IMR-90 (cell line): ENCODE measurements at regions not wholly inside any gene's neighbourhood (a gene's known extent, or its start where the extent isn't known, plus 50 kb on each side); places are given as distances from the start of the nearest gene placed in this dataset.

Experiments used
- ATAC-seq: fragments of 200-7000 bp; cut with Tn5 transposase; 2 replicates; pipeline ENCODE4 v1.9.1; 2020; ENCODE audit warnings: low read depth, mild to moderate bottlenecking, moderate library complexity
- BruUV-seq: library from RNA; stranded (reverse); fragments of 400-500 nt; replicated peaks from 2 replicates; lab custom pipeline; 2021; lab: Mats Ljungman, UMichigan
- CTCF ChIA-PET: fragments of 300-600 bp; formaldehyde crosslinking; extraction: SDS; loops from one replicate; lab custom pipeline; 2021; ENCODE audit warnings: antibody characterized with exemption; lab: Yijun Ruan, JAX
- POLR2A ChIA-PET: fragments of 300-600 bp; sonication (Branson Sonifier 250); formaldehyde crosslinking; loops from one replicate; lab custom pipeline; 2022; ENCODE audit warnings: antibody characterized with exemption; ENCODE audit not compliant: unreplicated experiment; lab: Charles Lee
- DNase-seq: peaks from one replicate; pipeline ENCODE4 v3.0.0; 2013
- H2AFZ ChIP-seq: replicated peaks from 2 replicates; pipeline ENCODE3; 2013; ENCODE audit warnings: low read length, mild to moderate bottlenecking; ENCODE audit not compliant: poor library complexity
- H2AK5ac ChIP-seq: 2 replicates; pipeline ENCODE4 v1.6.1; 2013; ENCODE audit warnings: low read depth, low read length, inconsistent platforms
- H2AK9ac ChIP-seq: replicated peaks from 2 replicates; pipeline ENCODE3; 2013; ENCODE audit warnings: mild to moderate bottlenecking, low read depth, low read length, moderate library complexity; ENCODE audit not compliant: poor library complexity
- H2BK120ac ChIP-seq: 2 replicates; pipeline ENCODE4 v1.6.1; 2013; ENCODE audit warnings: low read depth, low read length, inconsistent platforms
- H2BK15ac ChIP-seq: 3 replicates; pipeline ENCODE4 v1.6.1; 2013; ENCODE audit warnings: low read depth, low read length, inconsistent platforms
- H2BK20ac ChIP-seq: 2 replicates; pipeline ENCODE4 v1.6.1; 2013; ENCODE audit warnings: low read depth, mild to moderate bottlenecking, inconsistent platforms, low read length, moderate library complexity
- H2BK5ac ChIP-seq: 2 replicates; pipeline ENCODE4 v1.6.1; 2013; ENCODE audit warnings: mild to moderate bottlenecking, low read depth, low read length, inconsistent platforms; ENCODE audit not compliant: poor library complexity, severe bottlenecking
- H3K14ac ChIP-seq: replicated peaks from 2 replicates; pipeline ENCODE4 v1.6.1; 2013; ENCODE audit warnings: low read depth, low read length, inconsistent platforms
- H3K18ac ChIP-seq: 2 replicates; pipeline ENCODE4 v1.6.1; 2013; ENCODE audit warnings: low read depth, low read length, control low read depth
- H3K23ac ChIP-seq: 2 replicates; pipeline ENCODE4 v1.6.1; 2013; ENCODE audit warnings: low read depth, low read length, inconsistent platforms
- H3K27ac ChIP-seq: 2 replicates; pipeline ENCODE4 v1.5.1; 2013; ENCODE audit warnings: mild to moderate bottlenecking, control low read depth, low read length; ENCODE audit not compliant: insufficient read depth
- H3K27me3 ChIP-seq: 2 replicates; pipeline ENCODE4 v1.6.1; 2013; ENCODE audit warnings: low read length; ENCODE audit not compliant: control insufficient read depth, insufficient read depth
- H3K36me3 ChIP-seq: 2 replicates; pipeline ENCODE4 v1.6.1; 2013; ENCODE audit warnings: low read length, mixed read lengths; ENCODE audit not compliant: control insufficient read depth, insufficient read depth
- H3K4ac ChIP-seq: 2 replicates; pipeline ENCODE4 v1.6.1; 2013; ENCODE audit warnings: low read depth, low read length, inconsistent platforms
- H3K4me1 ChIP-seq: 2 replicates; pipeline ENCODE4 v1.6.1; 2013; ENCODE audit warnings: low read length, mixed read lengths; ENCODE audit not compliant: control insufficient read depth, insufficient read depth
- H3K4me2 ChIP-seq: 2 replicates; pipeline ENCODE4 v1.6.1; 2013; ENCODE audit warnings: low read depth, mild to moderate bottlenecking, control low read depth, low read length, moderate library complexity
- H3K4me3 ChIP-seq: 2 replicates; pipeline ENCODE4 v1.5.1; 2013; ENCODE audit warnings: low read depth, mild to moderate bottlenecking, control low read depth, low read length, moderate library complexity; ENCODE audit not compliant: insufficient read depth
- H3K56ac ChIP-seq: 2 replicates; pipeline ENCODE4 v1.6.1; 2013; ENCODE audit warnings: low read length, inconsistent platforms; ENCODE audit not compliant: insufficient read depth; ENCODE audit errors: extremely low read depth
- H3K79me1 ChIP-seq, 2 experiments: 2 replicates each; pipeline ENCODE4 v1.6.1; 2013; ENCODE audit warnings: low read length in 2 of 2, inconsistent platforms in 1 of 2, low read depth in 1 of 2
- H3K9ac ChIP-seq: 2 replicates; pipeline ENCODE4 v1.6.1; 2013; ENCODE audit warnings: low read depth, low read length, control low read depth
- H3K9me1 ChIP-seq: 2 replicates; pipeline ENCODE4 v1.6.1; 2013; ENCODE audit warnings: low read length, inconsistent platforms; ENCODE audit not compliant: insufficient read depth
- H3K9me3 ChIP-seq: 2 replicates; pipeline ENCODE4 v1.6.1; 2013; ENCODE audit warnings: low read length; ENCODE audit not compliant: control insufficient read depth, insufficient read depth
- H4K20me1 ChIP-seq: 2 replicates; pipeline ENCODE4 v1.6.1; 2013; ENCODE audit warnings: low read length, inconsistent platforms; ENCODE audit not compliant: insufficient read depth
- H4K5ac ChIP-seq: 2 replicates; pipeline ENCODE4 v1.6.1; 2013; ENCODE audit warnings: mild to moderate bottlenecking, low read depth, low read length, control low read depth
- H4K8ac ChIP-seq, 2 experiments: 2 replicates each; pipeline ENCODE4 v1.6.1; 2013; ENCODE audit warnings: low read depth in 2 of 2, low read length in 2 of 2, control low read depth in 1 of 2, inconsistent platforms in 1 of 2
- H4K91ac ChIP-seq: 2 replicates; pipeline ENCODE4 v1.6.1; 2013; ENCODE audit warnings: low read depth, low read length, inconsistent platforms; ENCODE audit not compliant: insufficient read depth
- CEBPB ChIP-seq: IDR thresholded peaks from 2 replicates; pipeline ENCODE4 v1.6.1; 2012; ENCODE audit warnings: low read depth, low read length, improper control_type of control experiment
- CHD1 ChIP-seq: IDR thresholded peaks from 2 replicates; pipeline ENCODE4 v1.6.1; 2012; ENCODE audit warnings: low read depth, low read length, improper control_type of control experiment
- POLR2A ChIP-seq: IDR thresholded peaks from 2 replicates; pipeline ENCODE4 v1.6.1; 2012; ENCODE audit warnings: mild to moderate bottlenecking, low read depth, low read length
- RFX5 ChIP-seq: IDR thresholded peaks from 2 replicates; pipeline ENCODE4 v1.8.0; 2012; ENCODE audit warnings: low read depth, mild to moderate bottlenecking, low read length, moderate library complexity
- WGBS, 2 experiments: methylation state at CpG; one replicate each; pipeline versions ENCODE4 v1.1.5 to v1.1.7; 2013; ENCODE audit warnings: missing lambda C conversion rate in 2 of 2; ENCODE audit not compliant: insufficient read length in 1 of 2; ENCODE audit errors: extremely low coverage in 2 of 2; 5-methylcytosine and 5-hydroxymethylcytosine counted together
- dilution Hi-C: fragments of 300-500 bp; cut with HindIII; formaldehyde crosslinking; loops from one replicate; pipeline ENCODE4 v1.14.3; 2018; ENCODE audit warnings: low sequenced_read_pairs; ENCODE audit not compliant: unreplicated experiment
- in situ Hi-C: fragments of 300-500 bp; cut with MboI; formaldehyde crosslinking; loops from 3 replicates; pipeline ENCODE4 v1.14.3; 2019; ENCODE audit warnings: low sequenced_read_pairs, inconsistent platforms, mixed read lengths
- intact Hi-C: fragments of 100-400 bp; cut with micrococcal nuclease; formaldehyde crosslinking; loops from 2 replicates; pipeline ENCODE4 v1.10.0; 2022
- TF ChIP-seq, protein P1 (sequence below): fragments of 150-350 bp; IDR thresholded peaks from 2 replicates; pipeline ENCODE4 v1.6.1; 2017; ENCODE audit warnings: mild to moderate bottlenecking, antibody characterized with exemption, low read length, low read depth

- Histone ChIP-seq H2AK9ac (no peak overlapping the region), H2BK20ac (no peak overlapping the region), H3K9ac (no peak overlapping the region), H2BK5ac (no peak overlapping the region), H3K23ac (no peak overlapping the region), H2AK5ac (no peak overlapping the region), H3K4ac (no peak overlapping the region), H3K4me2 (no peak overlapping the region), H4K8ac (no peak overlapping the region), H4K91ac (no peak overlapping the region), H4K20me1 (no peaks in the 10 kb centered on the region), H3K9me3 (no peaks in the 10 kb centered on the region), H3K56ac (no peak overlapping the region), H2BK120ac (no peak overlapping the region), H3K27me3 (peaks cover 4% of the 10 kb centered on the region; the same call in 1 of the 2 replicates), H2BK15ac (no peak overlapping the region), H3K9me1 (no peaks in the 10 kb centered on the region), H3K4me3 (no peak overlapping the region), H3K79me1 (no peaks in the 10 kb centered on the region), H3K18ac (no peak overlapping the region), H4K5ac (no peak overlapping the region), H2AFZ (no peak overlapping the region), H3K4me1 (no peaks in the 10 kb centered on the region), H3K36me3 (no peaks in the 10 kb centered on the region), H3K14ac (no peak overlapping the region), H3K27ac (no peak overlapping the region)
- POLR2A ChIA-PET: no interaction called here
- peak; percentile 63 for ATAC-seq
- CTCF ChIA-PET: interaction anchor here (0.6 kb wide), 1 partner anchor 43 kb away, joined by 5 read pairs; no protein-coding TSS in a partner anchor
- intact Hi-C loops: no loop called here
- DNase-seq: no peak
- TF ChIP-seq CEBPB (no peak), RFX5 (no peak), POLR2A (no peak), CHD1 (no peak)
- TF ChIP-seq, protein P1, sequence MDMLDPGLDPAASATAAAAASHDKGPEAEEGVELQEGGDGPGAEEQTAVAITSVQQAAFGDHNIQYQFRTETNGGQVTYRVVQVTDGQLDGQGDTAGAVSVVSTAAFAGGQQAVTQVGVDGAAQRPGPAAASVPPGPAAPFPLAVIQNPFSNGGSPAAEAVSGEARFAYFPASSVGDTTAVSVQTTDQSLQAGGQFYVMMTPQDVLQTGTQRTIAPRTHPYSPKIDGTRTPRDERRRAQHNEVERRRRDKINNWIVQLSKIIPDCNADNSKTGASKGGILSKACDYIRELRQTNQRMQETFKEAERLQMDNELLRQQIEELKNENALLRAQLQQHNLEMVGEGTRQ: no peak
- in situ Hi-C loops: no loop called here
- 8% methylated on average over 8 of the region's 31 CpGs; no CpG with 5 or more reads in 1 of the 2 experiments for WGBS, 2 experiments
- no TSS peak for BruUV-seq
- dilution Hi-C loops: no loop called here
Observed at GRCh38 chr7:155405399-155406318, 52.3 kb upstream of the EN2 start.
